CD4-positive, CD25-positive, alpha-beta regulatory T cell (primary cell): ENCODE measurements at regions not wholly inside any gene's neighbourhood (a gene's known extent, or its start where the extent isn't known, plus 50 kb on each side); places are given as distances from the start of the nearest gene placed in this dataset.

ENCODE experiments used
- ATAC-seq, 2 donors: fragments of 150-1000 bp; cut with Tn5 transposase; one replicate each; pipeline ENCODE4 v1.10.0; 2021; ENCODE audit warnings: low read depth in 2 of 2, moderate number of reproducible peaks in 2 of 2, moderate library complexity in 1 of 2
- DNase-seq, 3 donors: peaks; one replicate each; pipeline versions ENCODE4 v3.0.0 to v3.0.0-alpha.2; 2012 to 2022; ENCODE audit warnings: mixed read lengths in 1 of 3
- H3K27ac ChIP-seq: one replicate; pipeline ENCODE4 v1.7.0; 2013; ENCODE audit warnings: mild to moderate bottlenecking, low read length; ENCODE audit not compliant: insufficient read depth, poor library complexity, severe bottlenecking
- H3K27me3 ChIP-seq: one replicate; pipeline ENCODE4 v1.7.0; 2013; ENCODE audit warnings: low read length; ENCODE audit not compliant: control insufficient read depth, insufficient read depth
- H3K36me3 ChIP-seq: one replicate; pipeline ENCODE4 v1.7.0; 2013; ENCODE audit warnings: mild to moderate bottlenecking, low read length, moderate library complexity; ENCODE audit not compliant: control insufficient read depth, insufficient read depth
- H3K4me1 ChIP-seq: 2 replicates; pipeline ENCODE4 v1.7.0; 2013; ENCODE audit warnings: mild to moderate bottlenecking, low read length; ENCODE audit not compliant: insufficient read depth, control insufficient read depth, poor library complexity, severe bottlenecking
- H3K4me3 ChIP-seq: one replicate; pipeline ENCODE4 v1.7.0; 2013; ENCODE audit warnings: low read depth, mild to moderate bottlenecking, low read length, moderate library complexity
- H3K9me3 ChIP-seq, 2 experiments: 1 replicate in 1 of 2; 2 replicates in 1 of 2; pipeline ENCODE4 v1.7.0; 2013; ENCODE audit warnings: low read length in 2 of 2, mild to moderate bottlenecking in 1 of 2, moderate library complexity in 1 of 2; ENCODE audit not compliant: control insufficient read depth in 2 of 2
- H3K27ac Mint-ChIP-seq, 3 donors: one replicate each; pipeline ENCODE4 v1.8.0; 2020 to 2022; ENCODE audit warnings: mild to moderate bottlenecking in 3 of 3, mixed read lengths in 3 of 3, moderate library complexity in 2 of 3
- H3K27me3 Mint-ChIP-seq: one replicate; pipeline ENCODE4 v1.8.0; 2022; ENCODE audit warnings: mild to moderate bottlenecking, mixed read lengths
- H3K36me3 Mint-ChIP-seq: one replicate; pipeline ENCODE4 v1.8.0; 2020; ENCODE audit warnings: mixed read lengths
- H3K4me1 Mint-ChIP-seq, 4 donors: one replicate each; pipeline ENCODE4 v1.8.0; 2020 to 2022; ENCODE audit warnings: mixed read lengths in 4 of 4, mild to moderate bottlenecking in 1 of 4
- H3K4me3 Mint-ChIP-seq, 4 donors: one replicate each; pipeline ENCODE4 v1.8.0; 2020 to 2022; ENCODE audit warnings: mild to moderate bottlenecking in 4 of 4, mixed read lengths in 4 of 4, moderate library complexity in 3 of 4
- H3K9me3 Mint-ChIP-seq, 7 donors: one replicate each; pipeline ENCODE4 v1.8.0; 2020 to 2022; ENCODE audit warnings: mixed read lengths in 7 of 7, mild to moderate bottlenecking in 3 of 7, moderate library complexity in 2 of 7

DNA sequence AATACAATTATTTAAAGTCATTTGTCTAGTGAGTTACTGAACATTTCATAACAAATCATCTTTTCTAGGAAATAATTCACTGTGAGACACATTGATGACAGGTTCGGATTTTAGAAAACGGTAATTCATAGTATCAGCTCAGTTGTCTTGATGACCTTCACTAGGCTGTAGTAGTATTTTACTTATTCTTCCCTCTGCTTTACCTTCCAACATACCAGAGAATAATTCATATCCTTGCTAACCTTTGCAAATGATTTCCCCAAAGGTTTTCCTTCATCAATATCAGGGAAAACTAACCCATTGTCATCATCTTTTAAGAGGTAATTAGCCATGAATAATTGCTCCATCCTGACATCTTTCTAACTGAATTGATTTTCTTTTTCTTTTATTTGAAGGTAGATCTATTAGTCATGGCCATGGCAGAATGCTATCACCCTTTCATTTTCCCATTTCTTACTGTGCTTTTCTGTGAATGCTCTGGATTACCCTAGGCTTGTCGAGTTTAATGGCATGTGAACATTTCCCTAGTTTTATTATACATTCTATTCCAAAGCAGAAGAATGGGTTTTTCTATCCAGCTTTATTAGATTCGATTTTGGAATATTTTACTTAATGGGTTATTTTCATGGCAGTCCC is 299.2 kb downstream of the OLFM4 start:
- no peak overlapping the region for H3K4me3 Mint-ChIP-seq
- Histone ChIP-seq H3K36me3 (no peaks in the 10 kb centered on the region), H3K9me3 (no peaks in the 10 kb centered on the region), H3K27ac (no peak overlapping the region), H3K4me1 (no peaks in the 10 kb centered on the region), H3K4me3 (no peak overlapping the region), H3K27me3 (no peaks in the 10 kb centered on the region)
- peaks cover 0 to 5% (median 4%) of the 10 kb centered on the region in 7 donors for H3K9me3 Mint-ChIP-seq
- no peaks in the 10 kb centered on the region for H3K4me1 Mint-ChIP-seq
- DNase-seq (no peak), ATAC-seq (no peak)
- H3K27me3 Mint-ChIP-seq, result peaks cover 4% of the 10 kb centered on the region
- no peak overlapping the region for H3K27ac Mint-ChIP-seq
- H3K36me3 Mint-ChIP-seq, result no peaks in the 10 kb centered on the region

GRCh38 chr13:53336441-53337160 is 308.0 kb downstream of the OLFM4 start:
- DNase-seq (no peak), ATAC-seq (no peak)
- Mint-ChIP-seq H3K9me3 (peaks cover 0 to 10% (median 5%) of the 10 kb centered on the region in 7 donors), H3K27me3 (no peaks in the 10 kb centered on the region), H3K27ac (no peak overlapping the region), H3K4me1 (no peaks in the 10 kb centered on the region), H3K4me3 (no peak overlapping the region), H3K36me3 (no peaks in the 10 kb centered on the region)
- H3K4me3 ChIP-seq, result no peak overlapping the region
- no peak overlapping the region for H3K27ac ChIP-seq
- H3K27me3 ChIP-seq, result no peaks in the 10 kb centered on the region
- H3K4me1 ChIP-seq, result no peaks in the 10 kb centered on the region
- no peaks in the 10 kb centered on the region for H3K9me3 ChIP-seq
- no peaks in the 10 kb centered on the region for H3K36me3 ChIP-seq

DNA sequence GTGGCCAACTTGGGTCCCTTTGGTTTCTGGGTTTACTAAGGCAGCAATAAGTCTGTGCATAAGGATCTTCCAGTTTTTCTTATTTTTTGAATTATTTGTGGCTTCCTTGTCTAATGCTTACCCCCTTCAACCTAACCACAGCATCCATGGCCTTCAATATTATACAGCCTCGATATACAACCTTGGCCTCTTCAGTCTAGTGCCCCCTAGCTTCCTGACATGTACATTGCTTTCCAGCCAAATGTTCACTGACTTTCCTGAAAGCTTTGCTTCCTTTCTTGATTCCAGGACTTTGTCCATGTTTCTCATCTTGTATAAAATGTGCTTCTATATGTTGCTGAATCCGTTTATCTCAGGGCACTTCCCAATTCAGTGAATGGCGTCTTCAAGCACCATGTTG is 310.1 kb downstream of the OLFM4 start:
- H3K27ac Mint-ChIP-seq, result no peak overlapping the region
- H3K36me3 ChIP-seq, result no peaks in the 10 kb centered on the region
- no peak overlapping the region for H3K4me3 Mint-ChIP-seq
- no peaks in the 10 kb centered on the region for H3K27me3 ChIP-seq
- H3K27me3 Mint-ChIP-seq, result no peaks in the 10 kb centered on the region
- H3K9me3 Mint-ChIP-seq, result peaks cover 1 to 11% (median 5%) of the 10 kb centered on the region in 7 donors
- H3K9me3 ChIP-seq, result peaks cover 0 to 3% of the 10 kb centered on the region in 2 experiments
- no peaks in the 10 kb centered on the region for H3K36me3 Mint-ChIP-seq
- H3K27ac ChIP-seq, result no peak overlapping the region
- H3K4me1 Mint-ChIP-seq, result no peaks in the 10 kb centered on the region
- ATAC-seq (no peak), DNase-seq (no peak)
- no peak overlapping the region for H3K4me3 ChIP-seq
- no peaks in the 10 kb centered on the region for H3K4me1 ChIP-seq

DNA sequence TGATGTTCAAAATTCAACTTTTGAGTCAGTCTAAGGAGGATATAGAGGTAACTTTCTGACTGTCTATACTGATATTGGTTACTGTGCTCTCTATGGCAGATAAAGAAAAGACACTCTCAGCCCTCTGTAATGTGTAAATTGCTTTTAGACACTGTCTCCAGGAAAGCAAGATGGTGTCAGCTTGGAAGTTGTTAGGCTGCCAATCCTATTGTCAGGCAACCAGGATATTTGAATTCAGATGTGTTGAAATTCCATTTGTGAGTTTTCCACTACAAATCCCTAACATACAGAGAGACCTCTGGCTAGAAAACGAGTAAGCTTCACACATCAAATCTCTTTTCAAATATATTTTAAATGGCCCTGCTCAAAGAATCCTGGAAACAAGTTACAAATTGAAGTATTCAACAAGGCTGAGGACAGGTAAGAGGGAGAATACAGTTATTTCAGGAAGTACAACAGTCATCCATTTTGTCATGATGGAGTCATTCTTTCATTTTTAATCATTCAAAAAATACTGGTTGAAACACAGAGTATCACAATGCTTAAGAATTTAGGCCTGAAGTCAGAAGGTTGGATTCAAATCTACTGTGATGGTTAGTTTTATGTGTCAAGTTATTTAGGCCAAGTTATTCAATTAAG is 312.0 kb downstream of the OLFM4 start:
- H3K36me3 Mint-ChIP-seq, result no peaks in the 10 kb centered on the region
- peaks cover 0 to 3% of the 10 kb centered on the region in 2 experiments for H3K9me3 ChIP-seq

GRCh38 chr13:53341144-53341510 is 312.5 kb downstream of the OLFM4 start:
- no peaks in the 10 kb centered on the region for H3K4me1 ChIP-seq
- H3K27ac ChIP-seq, result no peak overlapping the region
- no peaks in the 10 kb centered on the region for H3K27me3 Mint-ChIP-seq
- no peak overlapping the region for H3K4me3 Mint-ChIP-seq
- no peaks in the 10 kb centered on the region for H3K36me3 Mint-ChIP-seq
- no peak overlapping the region for H3K27ac Mint-ChIP-seq
- H3K4me3 ChIP-seq, result no peak overlapping the region
- peaks cover 1 to 11% (median 5%) of the 10 kb centered on the region in 7 donors for H3K9me3 Mint-ChIP-seq
- ATAC-seq (no peak), DNase-seq (no peak)
- H3K9me3 ChIP-seq, result peaks cover 0 to 3% of the 10 kb centered on the region in 2 experiments
- no peaks in the 10 kb centered on the region for H3K27me3 ChIP-seq
- no peaks in the 10 kb centered on the region for H3K4me1 Mint-ChIP-seq
- no peaks in the 10 kb centered on the region for H3K36me3 ChIP-seq

More for the DNA sequence above, 312.0 kb downstream of the OLFM4 start:
- Mint-ChIP-seq H3K27me3 (no peaks in the 10 kb centered on the region), H3K27ac (no peak overlapping the region), H3K4me1 (no peaks in the 10 kb centered on the region), H3K4me3 (no peak overlapping the region), H3K9me3 (peaks cover 1 to 11% (median 5%) of the 10 kb centered on the region in 7 donors)
- Histone ChIP-seq H3K36me3 (no peaks in the 10 kb centered on the region), H3K4me3 (no peak overlapping the region), H3K4me1 (no peaks in the 10 kb centered on the region), H3K27me3 (no peaks in the 10 kb centered on the region), H3K27ac (no peak overlapping the region)
- DNase-seq, result no peak
- no peak for ATAC-seq

GRCh38 chr13:53342623-53343360 is 314.2 kb downstream of the OLFM4 start:
- Histone ChIP-seq H3K27ac (no peak overlapping the region), H3K4me1 (no peaks in the 10 kb centered on the region), H3K36me3 (no peaks in the 10 kb centered on the region), H3K27me3 (no peaks in the 10 kb centered on the region), H3K9me3 (peaks cover 0 to 3% of the 10 kb centered on the region in 2 experiments), H3K4me3 (no peak overlapping the region)
- no peak for ATAC-seq
- H3K4me1 Mint-ChIP-seq, result no peaks in the 10 kb centered on the region
- no peak overlapping the region for H3K4me3 Mint-ChIP-seq
- DNase-seq, result no peak
- no peaks in the 10 kb centered on the region for H3K27me3 Mint-ChIP-seq
- H3K36me3 Mint-ChIP-seq, result no peaks in the 10 kb centered on the region
- H3K27ac Mint-ChIP-seq, result no peak overlapping the region
- H3K9me3 Mint-ChIP-seq, result peaks cover 1 to 13% (median 5%) of the 10 kb centered on the region in 7 donors

GRCh38 chr13:53343361-53343744 is 314.7 kb downstream of the OLFM4 start:
- Mint-ChIP-seq H3K4me1 (no peaks in the 10 kb centered on the region), H3K4me3 (no peak overlapping the region), H3K27ac (no peak overlapping the region), H3K36me3 (no peaks in the 10 kb centered on the region), H3K9me3 (peaks cover 1 to 13% (median 5%) of the 10 kb centered on the region in 7 donors), H3K27me3 (no peaks in the 10 kb centered on the region)
- peaks cover 0 to 3% of the 10 kb centered on the region in 2 experiments for H3K9me3 ChIP-seq
- H3K4me1 ChIP-seq, result no peaks in the 10 kb centered on the region
- ATAC-seq, result no peak
- H3K36me3 ChIP-seq, result no peaks in the 10 kb centered on the region
- H3K4me3 ChIP-seq, result no peak overlapping the region
- no peak for DNase-seq
- H3K27ac ChIP-seq, result no peak overlapping the region
- no peaks in the 10 kb centered on the region for H3K27me3 ChIP-seq
